Limb (tissue), 2 donors: ENCODE measurements at regions not wholly inside any gene's neighbourhood (a gene's known extent, or its start where the extent isn't known, plus 50 kb on each side); places are given as distances from the start of the nearest gene placed in this dataset.
"Not testable (repeated sequence)": the region's sequence is repeated elsewhere in the genome, so short reads cannot be mapped to it uniquely, and the experiment has no call there.

Experiments
- DNase-seq, 2 donors: peaks; one replicate each; pipeline ENCODE4 v3.0.0-alpha.2; 2016; ENCODE audit errors: extremely low spot score in 2 of 2

GRCh38 chr9:63912451-63912850 is 1372.6 kb downstream of the FOXD4L5 start:
- not testable (repeated sequence) for DNase-seq

GRCh38 chr9:63909076-63909475 is 1375.9 kb downstream of the FOXD4L5 start:
- not testable (repeated sequence) for DNase-seq

GRCh38 chr9:63899637-63900190 is 1385.3 kb downstream of the FOXD4L5 start:
- DNase-seq: peak in 1 of 2 donors; percentile 21

- DNase-seq: not testable (repeated sequence)
These were observed 1403.6 kb downstream of the FOXD4L5 start for GRCh38 chr9:63881386-63881785.

- not testable (repeated sequence) for DNase-seq
These were observed 1408.6 kb downstream of the FOXD4L5 start for GRCh38 chr9:63876380-63876779.

GRCh38 chr9:63859475-63860215 is 1425.4 kb downstream of the FOXD4L5 start:
- peak in 1 of 2 donors; percentile 1 for DNase-seq

GRCh38 chr9:63859090-63859474 is 1425.9 kb downstream of the FOXD4L5 start:
- not testable (repeated sequence) for DNase-seq

GRCh38 chr9:63853140-63853751 is 1431.8 kb downstream of the FOXD4L5 start:
- not testable (repeated sequence) for DNase-seq

GRCh38 chr9:63824804-63825203 is 1460.2 kb downstream of the FOXD4L5 start:
- not testable (repeated sequence) for DNase-seq

GRCh38 chr9:63823375-63824201 is 1461.4 kb downstream of the FOXD4L5 start:
- DNase-seq: not testable (repeated sequence)

- DNase-seq: not testable (repeated sequence)
These were observed 1462.2 kb downstream of the FOXD4L5 start for GRCh38 chr9:63822615-63823374.

GRCh38 chr9:63821293-63821692 is 1463.7 kb downstream of the FOXD4L5 start:
- not testable (repeated sequence) for DNase-seq

GRCh38 chr9:63820882-63821281 is 1464.1 kb downstream of the FOXD4L5 start:
- DNase-seq: not testable (repeated sequence)

GRCh38 chr9:63820383-63820782 is 1464.6 kb downstream of the FOXD4L5 start:
- DNase-seq: not testable (repeated sequence)

GRCh38 chr9:63817622-63818518 is 1467.1 kb downstream of the FOXD4L5 start:
- DNase-seq: peak; percentile 1 to 65

GRCh38 chr9:63816751-63817621 is 1468.0 kb downstream of the FOXD4L5 start:
- peak; percentile 73 to 91 for DNase-seq

GRCh38 chr9:63814970-63815669 is 1469.9 kb downstream of the FOXD4L5 start:
- not testable (repeated sequence) for DNase-seq

GRCh38 chr9:63813391-63814021 is 1471.5 kb downstream of the FOXD4L5 start:
- not testable (repeated sequence) for DNase-seq
